HT-29 (cell line): ENCODE measurements at regions not wholly inside any gene's neighbourhood (a gene's known extent, or its start where the extent isn't known, plus 50 kb on each side); places are given as distances from the start of the nearest gene placed in this dataset.

Experiments used
- DNase-seq: peaks from one replicate; pipeline ENCODE4 v3.0.0-alpha.2; 2015; ENCODE audit warnings: low spot score

- DNase-seq: no peak
These were observed 258.2 kb downstream of the ENC1 start for GRCh38 chr5:74382123-74382855.

DNA sequence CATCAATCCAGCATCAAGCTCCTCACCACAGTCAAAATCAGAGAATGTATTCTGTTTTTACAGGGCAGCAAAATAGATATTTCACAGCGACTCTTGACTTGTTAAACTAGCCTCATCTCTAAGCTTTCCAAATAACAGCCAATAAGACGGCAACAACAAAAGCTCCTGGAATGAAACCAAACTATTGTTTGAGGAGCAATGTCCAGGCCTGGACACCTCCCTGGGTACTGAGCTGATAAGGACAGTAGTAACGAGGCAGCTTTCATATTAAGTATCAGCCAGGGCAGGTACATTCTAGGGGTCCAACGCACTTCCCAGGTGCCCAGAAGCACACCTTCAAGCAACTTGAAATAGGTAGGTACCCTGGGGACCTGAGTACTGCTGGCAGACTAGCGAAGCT is 260.3 kb downstream of the ENC1 start:
- peak; percentile 32 for DNase-seq

GRCh38 chr5:74378464-74378863 is 262.1 kb downstream of the ENC1 start:
- DNase-seq: no peak

GRCh38 chr5:74376187-74376586 is 264.3 kb downstream of the ENC1 start:
- no peak for DNase-seq

DNA sequence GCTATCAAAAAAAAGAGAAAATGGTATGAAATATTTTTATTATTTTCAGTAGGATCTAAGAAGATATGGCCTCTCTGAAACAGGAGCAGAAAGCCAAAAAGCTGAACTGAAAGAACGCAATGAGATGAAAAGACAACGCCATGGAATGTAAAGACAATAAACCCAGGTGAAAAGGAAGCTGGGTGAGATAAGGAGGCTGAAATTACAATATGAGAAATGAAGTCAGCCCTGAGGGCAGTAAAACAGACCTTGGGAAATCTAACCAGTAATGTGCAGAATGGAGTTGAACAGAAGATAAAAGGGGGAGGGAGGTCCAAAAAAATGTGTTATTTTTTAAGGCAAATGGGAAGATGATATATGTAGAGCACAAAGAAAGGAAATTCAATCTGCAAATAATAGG is 265.3 kb downstream of the ENC1 start:
- DNase-seq: no peak

DNA sequence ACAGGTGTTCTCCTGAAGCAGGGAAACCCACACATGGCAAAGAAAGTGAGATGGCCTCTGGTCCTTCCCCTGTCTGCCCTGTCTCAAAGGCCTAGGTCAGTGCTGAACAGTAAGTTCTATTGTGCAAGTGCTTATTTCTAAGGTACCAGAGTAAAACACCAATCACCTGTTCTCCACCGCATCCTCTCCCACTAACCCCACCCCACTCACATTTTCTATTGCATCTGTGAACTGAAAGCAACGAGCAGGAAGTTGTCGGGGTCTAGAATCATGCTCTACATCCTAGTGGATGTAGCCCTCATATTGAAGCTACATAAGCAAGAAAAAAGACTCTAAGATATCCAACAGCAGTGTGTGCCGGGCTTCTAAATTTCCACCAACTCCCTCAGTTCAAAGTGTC is 265.9 kb downstream of the ENC1 start:
- no peak for DNase-seq

GRCh38 chr5:74373076-74373475 is 267.5 kb downstream of the ENC1 start:
- DNase-seq: no peak

- DNase-seq: no peak
These were observed 267.9 kb downstream of the ENC1 start for GRCh38 chr5:74372502-74373064.

- DNase-seq: no peak
These were observed 268.5 kb downstream of the ENC1 start for GRCh38 chr5:74372051-74372450.

GRCh38 chr5:74371621-74372020 is 268.9 kb downstream of the ENC1 start:
- DNase-seq: no peak

DNA sequence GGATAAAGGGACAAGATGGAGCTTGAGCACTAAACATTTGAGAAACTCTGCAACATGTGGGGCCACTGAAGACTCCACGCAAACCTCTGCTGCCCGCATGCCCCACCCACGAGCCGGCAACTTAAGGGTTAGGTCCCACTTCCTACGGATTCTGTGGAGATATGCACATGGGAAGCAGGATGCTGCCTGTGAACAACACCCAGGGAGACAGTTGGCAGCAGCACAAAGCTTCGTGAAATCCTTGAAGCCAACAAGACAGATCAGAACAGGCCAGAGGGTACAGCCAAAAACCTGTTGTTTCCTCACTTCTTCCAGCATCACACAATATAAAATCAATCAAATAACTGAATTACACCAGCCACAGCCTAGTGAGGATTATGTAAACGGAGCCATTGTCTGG is 270.4 kb downstream of the ENC1 start:
- no peak for DNase-seq

DNA sequence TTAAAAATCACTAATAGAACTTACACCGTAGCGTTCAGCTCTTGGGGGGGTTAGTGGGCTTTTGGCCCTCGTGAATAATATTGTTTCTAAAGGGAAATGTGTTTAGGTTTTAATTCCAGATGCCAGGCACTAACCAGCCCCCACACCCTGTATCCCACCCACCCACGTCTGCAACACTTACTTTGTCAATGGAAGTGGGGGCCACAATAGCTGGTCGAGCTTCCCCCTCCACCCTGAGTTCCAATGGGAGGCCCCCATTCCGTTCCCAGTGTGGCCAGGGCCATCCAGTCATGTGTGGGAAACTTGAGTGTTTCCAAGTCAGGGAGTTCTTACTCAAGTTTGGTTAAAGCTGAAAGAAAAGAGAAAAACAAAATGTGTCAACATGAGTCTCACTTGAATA is 271.4 kb downstream of the ENC1 start:
- no peak for DNase-seq

DNA sequence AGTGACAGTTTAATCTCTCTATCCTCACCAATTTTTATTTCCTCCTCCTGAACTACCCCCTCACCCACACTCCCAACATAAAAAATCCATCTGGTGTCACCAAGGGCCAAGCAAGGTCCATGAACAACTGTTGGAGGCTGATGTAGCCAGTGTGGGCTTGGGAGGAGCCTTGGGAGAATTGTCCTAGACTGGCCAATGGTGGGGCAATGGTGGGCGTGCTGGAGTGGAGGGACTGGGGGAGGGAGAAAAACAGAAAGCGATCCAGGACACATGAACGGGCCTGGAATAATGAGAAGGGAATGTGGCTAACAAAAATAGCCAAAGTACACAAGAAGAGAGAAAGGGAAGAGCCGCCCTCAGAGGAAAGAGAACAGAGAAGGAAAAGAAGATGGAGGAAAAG is 272.6 kb downstream of the ENC1 start:
- no peak for DNase-seq

DNA sequence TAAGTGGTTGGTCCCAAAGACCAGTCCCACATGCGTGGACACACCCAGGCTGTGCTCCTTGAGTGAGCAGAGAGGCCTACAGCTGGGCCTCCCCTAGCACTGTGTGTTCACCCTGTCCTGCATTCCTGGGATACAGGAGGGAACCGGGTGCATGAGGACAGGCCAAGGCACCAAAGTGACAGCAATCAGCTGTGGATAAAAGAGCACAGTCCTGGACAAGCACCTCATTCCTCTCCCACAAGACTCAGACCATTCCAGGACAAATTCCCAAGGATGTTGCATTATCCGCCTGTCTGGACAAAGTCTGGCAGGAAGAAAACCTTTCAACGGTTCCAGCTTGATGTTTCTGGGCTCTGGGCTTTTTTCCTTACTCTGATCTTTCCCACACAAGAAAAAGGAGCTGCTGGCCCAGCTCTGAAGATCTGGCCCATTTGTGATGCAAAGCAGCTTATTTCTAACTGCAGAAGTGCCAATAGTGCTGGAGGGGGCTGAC is 273.2 kb downstream of the ENC1 start:
- no peak for DNase-seq

GRCh38 chr5:74365723-74366122 is 274.8 kb downstream of the ENC1 start:
- no peak for DNase-seq

GRCh38 chr5:74364507-74364906 is 276.0 kb downstream of the ENC1 start:
- no peak for DNase-seq

GRCh38 chr5:74363603-74364205 is 276.8 kb downstream of the ENC1 start:
- no peak for DNase-seq

GRCh38 chr5:74361406-74362358 is 278.8 kb downstream of the ENC1 start:
- DNase-seq: peak; percentile 96

- no peak for DNase-seq
These were observed 279.9 kb downstream of the ENC1 start for GRCh38 chr5:74360535-74361210.

DNA sequence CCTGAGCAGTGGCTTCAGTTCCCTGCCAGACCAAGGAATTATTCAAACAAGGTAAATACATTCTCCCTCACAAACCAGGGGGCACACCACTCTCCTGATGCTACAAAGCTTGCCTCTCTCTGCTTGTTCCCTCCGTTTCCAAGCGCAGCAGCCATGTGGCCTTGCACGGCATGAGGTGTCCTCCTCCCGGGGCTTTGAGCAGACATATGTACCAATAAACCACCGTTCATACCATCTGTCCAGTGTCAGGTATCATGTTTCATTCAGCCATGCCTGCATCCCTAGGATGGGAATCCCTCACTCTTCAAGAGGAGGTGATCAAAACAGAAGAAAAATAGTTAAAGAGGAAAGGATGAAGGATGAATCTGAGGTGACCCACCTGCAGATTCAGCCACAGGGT is 282.7 kb downstream of the ENC1 start:
- no peak for DNase-seq

- no peak for DNase-seq
These were observed 284.4 kb downstream of the ENC1 start for GRCh38 chr5:74356009-74356695.
